ENCODE measurements at regions not wholly inside any gene's neighbourhood (a gene's known extent, or its start where the extent isn't known, plus 50 kb on each side); places are given as distances from the start of the nearest gene placed in this dataset.

- no peak overlapping the region for H3K27ac ChIP-seq
- H3K27me3 ChIP-seq, result no peaks in the 10 kb centered on the region
- H3K36me3 ChIP-seq, result no peaks in the 10 kb centered on the region
- H3K9me3 ChIP-seq, result no peaks in the 10 kb centered on the region
- no peak overlapping the region for H3K4me3 ChIP-seq
- H3K4me1 ChIP-seq, result no peaks in the 10 kb centered on the region
- 55 to 66% methylated on average over 7 of the region's 7 CpGs for WGBS, 2 donors
- DNase-seq (ENCODE audit: low spot score in 2 of 2), result no peak
- no peak for TF ChIP-seq EP300 (IDR thresholded peaks at IDR 0.05)
- TF ChIP-seq POLR2A (IDR thresholded peaks at IDR 0.05), result no peak
Measured at GRCh38 chr14:97350894-97351731, 553.9 kb downstream of the VRK1 start.

GRCh38 chr14:97353102-97353501 is 555.9 kb downstream of the VRK1 start:
- no peak overlapping the region for H3K4me3 ChIP-seq
- H3K27me3 ChIP-seq, result no peaks in the 10 kb centered on the region
- no peaks in the 10 kb centered on the region for H3K4me1 ChIP-seq
- 82 to 87% methylated on average over 5 of the region's 5 CpGs for WGBS, 2 donors
- no peaks in the 10 kb centered on the region for H3K36me3 ChIP-seq
- H3K9me3 ChIP-seq, result no peaks in the 10 kb centered on the region
- TF ChIP-seq POLR2A (IDR thresholded peaks at IDR 0.05) (no peak), CTCF (IDR thresholded peaks at IDR 0.05) (no peak), EP300 (IDR thresholded peaks at IDR 0.05) (no peak)
- no peak overlapping the region for H3K27ac ChIP-seq
- DNase-seq (ENCODE audit: low spot score in 2 of 2), result no peak

GRCh38 chr14:97354119-97354722 is 557.0 kb downstream of the VRK1 start:
- WGBS, 2 donors, result 52 to 62% methylated on average over 3 of the region's 3 CpGs
- no peak overlapping the region for H3K27ac ChIP-seq

GRCh38 chr14:97359341-97359740 is 562.2 kb downstream of the VRK1 start:
- Histone ChIP-seq H3K4me3 (no peak overlapping the region), H3K27ac (no peak overlapping the region), H3K9me3 (no peaks in the 10 kb centered on the region), H3K4me1 (no peaks in the 10 kb centered on the region), H3K36me3 (no peaks in the 10 kb centered on the region), H3K27me3 (no peaks in the 10 kb centered on the region)
- WGBS, 2 donors, result 23 to 33% methylated on average over 6 of the region's 6 CpGs
- DNase-seq (ENCODE audit: low spot score in 2 of 2), result no peak
- no peak for TF ChIP-seq CTCF (IDR thresholded peaks at IDR 0.05)
- no peak for TF ChIP-seq EP300 (IDR thresholded peaks at IDR 0.05)
- TF ChIP-seq POLR2A (IDR thresholded peaks at IDR 0.05), result no peak

More at GRCh38 chr14:97354119-97354722, 557.0 kb downstream of the VRK1 start:
- TF ChIP-seq EP300 (IDR thresholded peaks at IDR 0.05) (no peak), CTCF (IDR thresholded peaks at IDR 0.05) (no peak), POLR2A (IDR thresholded peaks at IDR 0.05) (no peak)
- no peak for DNase-seq (ENCODE audit: low spot score in 2 of 2)
- Histone ChIP-seq H3K9me3 (no peaks in the 10 kb centered on the region), H3K4me1 (no peaks in the 10 kb centered on the region), H3K36me3 (no peaks in the 10 kb centered on the region), H3K27me3 (no peaks in the 10 kb centered on the region), H3K4me3 (no peak overlapping the region)

GRCh38 chr14:97361181-97361580 is 564.0 kb downstream of the VRK1 start:
- 88 to 92% methylated on average over 6 of the region's 6 CpGs for WGBS, 2 donors
- Histone ChIP-seq H3K4me1 (no peaks in the 10 kb centered on the region), H3K9me3 (no peaks in the 10 kb centered on the region), H3K4me3 (no peak overlapping the region), H3K36me3 (no peaks in the 10 kb centered on the region), H3K27me3 (no peaks in the 10 kb centered on the region), H3K27ac (no peak overlapping the region)
- TF ChIP-seq CTCF (IDR thresholded peaks at IDR 0.05) (no peak), POLR2A (IDR thresholded peaks at IDR 0.05) (no peak), EP300 (IDR thresholded peaks at IDR 0.05) (no peak)
- no peak for DNase-seq (ENCODE audit: low spot score in 2 of 2)
